HCT116 (cell line): ENCODE measurements at regions not wholly inside any gene's neighbourhood (a gene's known extent, or its start where the extent isn't known, plus 50 kb on each side); places are given as distances from the start of the nearest gene placed in this dataset.

Source experiments
- ATAC-seq: fragments of 200-7000 bp; cut with Tn5 transposase; 2 replicates; pipeline ENCODE4 v1.9.1; 2020; ENCODE audit warnings: mild to moderate bottlenecking, moderate library complexity
- BruUV-seq: library from RNA; stranded (reverse); fragments of 400-500 nt; replicated peaks from 2 replicates; lab custom pipeline; 2021; lab: Mats Ljungman, UMichigan
- CTCF ChIA-PET: fragments of 300-600 bp; sonication (Branson Sonifier 250); formaldehyde crosslinking; loops from one replicate; lab custom pipeline; 2021; ENCODE audit warnings: antibody characterized with exemption; lab: Charles Lee
- POLR2A ChIA-PET: fragments of 300-600, 350-600 bp; sonication (Branson Sonifier 250); formaldehyde crosslinking; loops from one replicate; lab custom pipeline; 2021; ENCODE audit warnings: antibody characterized with exemption; lab: Charles Lee
- RAD21 ChIA-PET, 2 experiments: fragments of 300-600 bp; sonication (Branson Sonifier 250); formaldehyde crosslinking; loops; one replicate each; lab custom pipeline; 2023; ENCODE audit warnings: low total read pairs in 2 of 2; ENCODE audit not compliant: uncharacterized antibody in 2 of 2, unreplicated experiment in 2 of 2, low non-redundant PET in 1 of 2; lab: Charles Lee
- DNase-seq: peaks from one replicate; pipeline ENCODE4 v3.0.0-alpha.2; 2010; ENCODE audit warnings: low read depth, low spot score
- H2AFZ ChIP-seq: fragments of 200-600 bp; shearing (Covaris generic), sonication (generic); 2 replicates; pipeline ENCODE4 v1.6.1; 2017; ENCODE audit warnings: low read depth, mixed run types, mixed read lengths, antibody characterized with exemption, low read length; ENCODE audit not compliant: poor library complexity, severe bottlenecking
- H3K27ac ChIP-seq: 2 replicates; pipeline ENCODE4 v1.5.1; 2012; ENCODE audit warnings: low read depth, low read length
- H3K27me3 ChIP-seq: fragments of 200-600 bp; sonication (generic); 2 replicates; pipeline ENCODE4 v1.6.1; 2016; ENCODE audit warnings: mixed run types, low read length, mixed read lengths; ENCODE audit not compliant: insufficient read depth
- H3K36me3 ChIP-seq, 2 experiments: fragments of 200-500 bp in 1 of 2; fragments of 200-600 bp in 1 of 2; sonication (Bioruptor generic) in 1 of 2; sonication (generic) in 1 of 2; 2 replicates each; pipeline versions ENCODE4 v1.5.1 to v1.6.1; 2014 to 2016; ENCODE audit warnings: low read length in 2 of 2, inconsistent platforms in 1 of 2, mixed read lengths in 1 of 2, mixed run types in 1 of 2; ENCODE audit not compliant: insufficient read depth in 2 of 2, control insufficient read depth in 1 of 2
- H3K4me1 ChIP-seq, 2 experiments: fragments of 200-600 bp in 1 of 2; sonication (generic) in 1 of 2; 2 replicates each; pipeline versions ENCODE4 v1.5.1 to v1.6.1; 2012 to 2017; ENCODE audit warnings: low read length in 2 of 2, inconsistent platforms in 1 of 2, mild to moderate bottlenecking in 1 of 2, mixed read lengths in 1 of 2, mixed run types in 1 of 2, moderate library complexity in 1 of 2; ENCODE audit not compliant: insufficient read depth in 2 of 2, control insufficient read depth in 1 of 2
- H3K4me2 ChIP-seq: fragments of 200-600 bp; sonication (generic); 2 replicates; pipeline ENCODE4 v1.6.1; 2017; ENCODE audit warnings: mixed run types, low read length, mixed read lengths
- H3K4me3 ChIP-seq, 2 experiments: fragments of 200-600 bp in 1 of 2; sonication (generic) in 1 of 2; replicated peaks in 1 of 2; 2 replicates each; pipeline ENCODE4 v1.5.1; 2011 to 2016; ENCODE audit warnings: low read length in 2 of 2, control low read depth in 1 of 2, low read depth in 1 of 2, mild to moderate bottlenecking in 1 of 2, mixed read lengths in 1 of 2, mixed run types in 1 of 2
- H3K79me2 ChIP-seq: fragments of 200-600 bp; sonication (generic); 2 replicates; pipeline ENCODE4 v1.6.1; 2017; ENCODE audit warnings: mild to moderate bottlenecking, mixed run types, low read length, moderate library complexity, mixed read lengths; ENCODE audit not compliant: insufficient read depth
- H3K9ac ChIP-seq: fragments of 200-600 bp; sonication (generic); 2 replicates; pipeline ENCODE4 v1.6.1; 2016; ENCODE audit warnings: low read length, mixed read lengths
- H3K9me2 ChIP-seq: fragments of 200-600 bp; sonication (generic), shearing (Covaris generic); 2 replicates; pipeline ENCODE4 v1.6.1; 2017; ENCODE audit warnings: mixed run types, mild to moderate bottlenecking, moderate library complexity; ENCODE audit not compliant: insufficient read depth
- H3K9me3 ChIP-seq, 2 experiments: fragments of 200-500 bp in 1 of 2; fragments of 200-600 bp in 1 of 2; sonication (Bioruptor generic) in 1 of 2; sonication (generic) in 1 of 2; 2 replicates each; pipeline ENCODE4 v1.6.1; 2014 to 2017; ENCODE audit warnings: low read length in 2 of 2, mixed read lengths in 2 of 2, inconsistent platforms in 1 of 2, low read depth in 1 of 2, mild to moderate bottlenecking in 1 of 2, mixed run types in 1 of 2, moderate library complexity in 1 of 2; ENCODE audit not compliant: control insufficient read depth in 1 of 2, insufficient read depth in 1 of 2
- H4K20me1 ChIP-seq: fragments of 200-600 bp; sonication (generic), shearing (Covaris generic); 2 replicates; pipeline ENCODE4 v1.6.1; 2017; ENCODE audit warnings: mixed run types, mild to moderate bottlenecking, moderate library complexity; ENCODE audit not compliant: insufficient read depth
- CTCF ChIP-seq, 3 experiments: fragments of 200-600 bp in 1 of 3; sonication (generic) in 1 of 3; IDR thresholded peaks in 2 of 3; conservative IDR thresholded peaks in 1 of 3; 2 replicates each; pipeline ENCODE4 v1.5.1; 2012 to 2017; ENCODE audit warnings: low read depth in 2 of 3, low read length in 2 of 3, antibody characterized with exemption in 1 of 3, borderline replicate concordance in 1 of 3, control low read depth in 1 of 3, mild to moderate bottlenecking in 1 of 3, mixed read lengths in 1 of 3, mixed run types in 1 of 3, moderate library complexity in 1 of 3; ENCODE audit not compliant: insufficient read depth in 1 of 3
- EGR1 ChIP-seq: IDR thresholded peaks from 2 replicates; pipeline ENCODE4 v1.6.1; 2012; ENCODE audit warnings: low read depth
- ELF1 ChIP-seq: IDR thresholded peaks from 2 replicates; pipeline ENCODE4 v1.6.1; 2012; ENCODE audit warnings: low read depth, borderline replicate concordance
- EZH2 ChIP-seq: fragments of 200-600 bp; sonication (generic); IDR thresholded peaks from 2 replicates; pipeline ENCODE4 v1.6.1; 2017; ENCODE audit warnings: antibody characterized with exemption, mixed run types
- POLR2A ChIP-seq: IDR thresholded peaks from 2 replicates; pipeline ENCODE4 v1.7.0; 2011; ENCODE audit warnings: borderline replicate concordance; ENCODE audit not compliant: insufficient read depth, insufficient read length; ENCODE audit errors: extremely low read depth
- POLR2AphosphoS5 ChIP-seq: IDR thresholded peaks from 2 replicates; pipeline ENCODE4 v1.6.1; 2011; ENCODE audit warnings: mild to moderate bottlenecking, low read depth, low read length, moderate library complexity
- RAD21 ChIP-seq: IDR thresholded peaks from 2 replicates; pipeline ENCODE4 v1.6.1; 2012; ENCODE audit warnings: low read depth, mild to moderate bottlenecking
- ZFX ChIP-seq: fragments of 450-650 bp; IDR thresholded peaks from 2 replicates; pipeline ENCODE4 v1.6.1; 2017
- ZNF274 ChIP-seq: fragments of 200-500 bp; sonication (Bioruptor generic); IDR thresholded peaks from 2 replicates; pipeline ENCODE4 v1.6.1; 2014; ENCODE audit warnings: mild to moderate bottlenecking, low read depth, low read length, inconsistent platforms
- intact Hi-C: fragments of 100-400 bp; cut with micrococcal nuclease; formaldehyde crosslinking; loops from 2 replicates; pipeline ENCODE4 v1.10.0; 2022

GRCh38 chr18:53920312-53921075 is 304.0 kb downstream of the MBD2 start:
- TF ChIP-seq ZNF274 = no peak
- no peak for TF ChIP-seq EZH2
- no peak for TF ChIP-seq RAD21
- no peak for TF ChIP-seq CTCF (IDR thresholded peaks at IDR 0.05 in 2 of 3, conservative IDR thresholded peaks at IDR 0.05 in 1 of 3; ENCODE audit: borderline replicate concordance in 1 of 3, insufficient read depth in 1 of 3, low read depth in 2 of 3, low read length in 2 of 3)
- TF ChIP-seq EGR1 = no peak
- TF ChIP-seq POLR2A = no peak
- ChIA-PET CTCF (no interaction called here), POLR2A (no interaction called here), RAD21 (no interaction called here)
- no peaks in the 10 kb centered on the region for H3K79me2 ChIP-seq
- no peaks in the 10 kb centered on the region for H3K9me2 ChIP-seq
- H3K4me2 ChIP-seq = no peak overlapping the region
- DNase-seq (no peak), ATAC-seq (no peak)
- no peaks in the 10 kb centered on the region; a peak in 1 of 4 replicates for H3K9me3 ChIP-seq
- no peak overlapping the region for H2AFZ ChIP-seq
- H3K27ac ChIP-seq = no peak overlapping the region
- no peaks in the 10 kb centered on the region for H3K36me3 ChIP-seq
- BruUV-seq = no TSS peak
- no peaks in the 10 kb centered on the region for H3K27me3 ChIP-seq
- no peaks in the 10 kb centered on the region for H3K4me1 ChIP-seq
- H3K4me3 ChIP-seq = no peak overlapping the region
- H4K20me1 ChIP-seq = no peaks in the 10 kb centered on the region
- intact Hi-C loops = no loop called here
- no peak overlapping the region for H3K9ac ChIP-seq

- RAD21 ChIA-PET = no interaction called here
- H3K4me3 ChIP-seq = no peak overlapping the region
- intact Hi-C loops = no loop called here
These were observed 306.4 kb downstream of the MBD2 start for GRCh38 chr18:53918091-53918490.

More at GRCh38 chr18:53918091-53918490, 306.4 kb downstream of the MBD2 start:
- no peak overlapping the region for H2AFZ ChIP-seq
- TF ChIP-seq ELF1 (no peak), EZH2 (no peak), ZFX (no peak), POLR2AphosphoS5 (no peak)
- TF ChIP-seq, all 23 proteins: peak for 0
- no peak overlapping the region for H3K9ac ChIP-seq
- no peaks in the 10 kb centered on the region for H3K27me3 ChIP-seq
- ATAC-seq = no peak
- H3K79me2 ChIP-seq = no peaks in the 10 kb centered on the region
- H3K9me2 ChIP-seq = no peaks in the 10 kb centered on the region
- DNase-seq = no peak
- no peak overlapping the region for H3K27ac ChIP-seq
- POLR2A ChIA-PET = no interaction called here
- CTCF ChIA-PET = no interaction called here
- H3K4me2 ChIP-seq = no peak overlapping the region
- no peaks in the 10 kb centered on the region for H3K4me1 ChIP-seq
- BruUV-seq = no TSS peak
- H3K36me3 ChIP-seq = no peaks in the 10 kb centered on the region
- no peaks in the 10 kb centered on the region; a peak in 1 of 4 replicates for H3K9me3 ChIP-seq
- H4K20me1 ChIP-seq = no peaks in the 10 kb centered on the region
